GM23338 (cell line): ENCODE measurements at regions not wholly inside any gene's neighbourhood (a gene's known extent, or its start where the extent isn't known, plus 50 kb on each side); places are given as distances from the start of the nearest gene placed in this dataset.

Source experiments
- ATAC-seq: fragments of 200-7000 bp; cut with Tn5 transposase; 3 replicates; pipeline ENCODE4 v1.9.1; 2020
- DNase-seq: peaks from one replicate; pipeline ENCODE4 v3.0.0-alpha.2; 2015; ENCODE audit warnings: low spot score
- H2AFZ ChIP-seq: fragments of 200-600 bp; sonication (generic); 2 replicates; pipeline ENCODE4 v1.8.0; 2016; ENCODE audit warnings: antibody characterized with exemption, mild to moderate bottlenecking, moderate library complexity
- H3F3A ChIP-seq: fragments of 200-600 bp; sonication (generic); replicated peaks from 2 replicates; pipeline ENCODE4 v1.8.0; 2017; ENCODE audit warnings: antibody characterized with exemption, mixed run types, low read depth
- H3K27ac ChIP-seq: fragments of 200-600 bp; sonication (generic); 2 replicates; pipeline ENCODE4 v1.6.1; 2016; ENCODE audit warnings: low read depth
- H3K27me3 ChIP-seq: fragments of 200-600 bp; sonication (generic); 2 replicates; pipeline ENCODE4 v1.8.0; 2016; ENCODE audit warnings: mild to moderate bottlenecking, mixed run types, moderate library complexity; ENCODE audit not compliant: insufficient read depth
- H3K36me3 ChIP-seq: fragments of 200-600 bp; sonication (generic); 2 replicates; pipeline ENCODE4 v1.8.0; 2016; ENCODE audit warnings: mild to moderate bottlenecking; ENCODE audit not compliant: insufficient read depth
- H3K4me1 ChIP-seq: fragments of 200-600 bp; sonication (generic); 2 replicates; pipeline ENCODE4 v1.8.0; 2016; ENCODE audit warnings: mild to moderate bottlenecking, moderate library complexity; ENCODE audit not compliant: insufficient read depth
- H3K4me2 ChIP-seq: fragments of 200-600 bp; sonication (generic); 2 replicates; pipeline ENCODE4 v1.7.1; 2017; ENCODE audit warnings: mixed run types
- H3K4me3 ChIP-seq: fragments of 200-600 bp; sonication (generic); 2 replicates; pipeline ENCODE4 v1.6.1; 2016; ENCODE audit warnings: mixed run types
- H3K79me2 ChIP-seq: fragments of 200-600 bp; sonication (generic); replicated peaks from 2 replicates; pipeline ENCODE4 v1.8.0; 2017; ENCODE audit warnings: mild to moderate bottlenecking; ENCODE audit not compliant: insufficient read depth
- H3K9me2 ChIP-seq: fragments of 200-600 bp; sonication (generic); 2 replicates; pipeline ENCODE4 v1.8.0; 2017; ENCODE audit not compliant: insufficient read depth
- H4K20me1 ChIP-seq: fragments of 200-600 bp; sonication (generic); replicated peaks from 2 replicates; pipeline ENCODE4 v1.8.0; 2017; ENCODE audit warnings: mild to moderate bottlenecking; ENCODE audit not compliant: insufficient read depth
- H3K27ac Mint-ChIP-seq: 2 replicates; pipeline ENCODE4 v1.8.0; 2020; ENCODE audit warnings: inconsistent platforms, mild to moderate bottlenecking, moderate library complexity, mixed read lengths
- H3K27me3 Mint-ChIP-seq: 3 replicates; pipeline ENCODE4 v1.8.0; 2022; ENCODE audit warnings: low read depth, mild to moderate bottlenecking, moderate library complexity, mixed read lengths, inconsistent platforms; ENCODE audit not compliant: insufficient read depth, poor library complexity
- H3K36me3 Mint-ChIP-seq: 3 replicates; pipeline ENCODE4 v1.8.0; 2021; ENCODE audit warnings: low read depth, mild to moderate bottlenecking, inconsistent platforms, moderate library complexity, mixed read lengths
- H3K4me1 Mint-ChIP-seq: 3 replicates; pipeline ENCODE4 v1.8.0; 2020; ENCODE audit warnings: mild to moderate bottlenecking, inconsistent platforms, mixed read lengths
- H3K4me3 Mint-ChIP-seq: 3 replicates; pipeline ENCODE4 v1.8.0; 2021; ENCODE audit warnings: moderate library complexity, mild to moderate bottlenecking, inconsistent platforms, mixed read lengths
- H3K9me3 Mint-ChIP-seq: 3 replicates; pipeline ENCODE4 v1.8.0; 2020; ENCODE audit warnings: moderate library complexity, mild to moderate bottlenecking, inconsistent platforms, mixed read lengths
- CREB1 ChIP-seq: fragments of 250-450 bp; sonication (Bioruptor Pico); IDR thresholded peaks from 2 replicates; pipeline ENCODE4 v1.5.0; 2020; ENCODE audit warnings: low read depth, mild to moderate bottlenecking, moderate library complexity
- CTCF ChIP-seq, 2 experiments: fragments of 200-600 bp in 1 of 2; sonication (generic) in 1 of 2; conservative IDR thresholded peaks; 2 replicates each; pipeline versions ENCODE4 v1.5.1 to v1.6.1; 2016 to 2017; ENCODE audit warnings: antibody characterized with exemption in 2 of 2, low read depth in 2 of 2, mild to moderate bottlenecking in 2 of 2, moderate library complexity in 1 of 2
- ETS1 ChIP-seq: IDR thresholded peaks from 2 replicates; pipeline ENCODE4 v1.6.1; 2016; ENCODE audit warnings: antibody characterized with exemption
- EZH2 ChIP-seq: fragments of 200-600 bp; sonication (generic); IDR thresholded peaks from one replicate; pipeline ENCODE4 v1.8.0; 2017; ENCODE audit warnings: antibody characterized with exemption, mild to moderate bottlenecking, low read depth; ENCODE audit not compliant: unreplicated experiment
- EZH2phosphoT487 ChIP-seq: fragments of 200-600 bp; sonication (generic); IDR thresholded peaks from one replicate; pipeline ENCODE4 v1.8.1; 2018; ENCODE audit warnings: antibody characterized with exemption; ENCODE audit not compliant: unreplicated experiment
- JUNB ChIP-seq: IDR thresholded peaks from one replicate; pipeline ENCODE4 v1.6.1; 2016; ENCODE audit warnings: antibody characterized with exemption; ENCODE audit not compliant: unreplicated experiment
- NANOG ChIP-seq: IDR thresholded peaks from 2 replicates; pipeline ENCODE4 v1.6.1; 2016; ENCODE audit warnings: antibody characterized with exemption, borderline replicate concordance
- POLR2AphosphoS5 ChIP-seq: IDR thresholded peaks from 2 replicates; pipeline ENCODE4 v1.6.1; 2016; ENCODE audit warnings: antibody characterized with exemption, low read depth
- REST ChIP-seq: IDR thresholded peaks from one replicate; pipeline ENCODE4 v1.6.1; 2018; ENCODE audit warnings: antibody characterized with exemption; ENCODE audit not compliant: unreplicated experiment
- STAT1 ChIP-seq: IDR thresholded peaks from one replicate; pipeline ENCODE4 v1.6.1; 2016; ENCODE audit warnings: antibody characterized with exemption; ENCODE audit not compliant: unreplicated experiment
- ZNF114 ChIP-seq: fragments of 250-450 bp; sonication (Bioruptor Pico); IDR thresholded peaks from 2 replicates; pipeline ENCODE4 v1.5.0; 2020; ENCODE audit warnings: mild to moderate bottlenecking, moderate library complexity
- ZNF331 ChIP-seq: fragments of 250-450 bp; sonication (Bioruptor Pico); IDR thresholded peaks from 2 replicates; pipeline ENCODE4 v1.5.0; 2020; ENCODE audit warnings: low read depth, mild to moderate bottlenecking, moderate library complexity

- TF ChIP-seq EZH2phosphoT487, result no peak
- no peak for TF ChIP-seq CTCF (conservative IDR thresholded peaks at IDR 0.05; ENCODE audit: low read depth in 2 of 2)
- TF ChIP-seq POLR2AphosphoS5, result no peak
- no peak for TF ChIP-seq CREB1 (CRISPR knock-in tag)
- no peak for TF ChIP-seq STAT1
- no peak for TF ChIP-seq JUNB
- TF ChIP-seq REST, result no peak
- no peak for TF ChIP-seq ETS1
- no peak for TF ChIP-seq EZH2
These were observed 400.3 kb downstream of the ICE1 start (continued) for GRCh38 chr5:5822729-5823257.

GRCh38 chr5:5816960-5817359, 394.5 kb downstream of the ICE1 start:
- Mint-ChIP-seq H3K4me1 (no peaks in the 10 kb centered on the region), H3K27ac (no peak overlapping the region), H3K36me3 (no peaks in the 10 kb centered on the region), H3K27me3 (peaks cover 3% of the 10 kb centered on the region), H3K9me3 (no peaks in the 10 kb centered on the region), H3K4me3 (no peak overlapping the region)
- no peaks in the 10 kb centered on the region for H3K27me3 ChIP-seq
- H3K4me1 ChIP-seq, result no peaks in the 10 kb centered on the region
- no peak overlapping the region for H2AFZ ChIP-seq
- no peak overlapping the region for H3K27ac ChIP-seq
- no peaks in the 10 kb centered on the region for H3K36me3 ChIP-seq
- H3K4me2 ChIP-seq, result no peak overlapping the region
- H3K79me2 ChIP-seq, result no peaks in the 10 kb centered on the region
- H4K20me1 ChIP-seq, result no peaks in the 10 kb centered on the region
- no peaks in the 10 kb centered on the region for H3K9me2 ChIP-seq
- DNase-seq, result no peak
- no peak overlapping the region for H3K4me3 ChIP-seq
- no peaks in the 10 kb centered on the region for H3F3A ChIP-seq
- ATAC-seq, result no peak
- TF ChIP-seq POLR2AphosphoS5 (no peak), ZNF114 (CRISPR knock-in tag) (no peak), EZH2phosphoT487 (no peak), ZNF331 (CRISPR knock-in tag) (no peak), EZH2 (no peak), CTCF (conservative IDR thresholded peaks at IDR 0.05; ENCODE audit: low read depth in 2 of 2) (no peak), REST (no peak), CREB1 (CRISPR knock-in tag) (no peak), JUNB (no peak), STAT1 (no peak), ETS1 (no peak), NANOG (no peak)
